SK-MEL-5 (cell line): ENCODE measurements at regions not wholly inside any gene's neighbourhood (a gene's known extent, or its start where the extent isn't known, plus 50 kb on each side); places are given as distances from the start of the nearest gene placed in this dataset.
A peak's percentile ranks its signal among the peaks of the same experiment; 100 is the strongest.

Experiments
- DNase-seq: peaks from one replicate; pipeline ENCODE4 v3.0.0-alpha.2; 2016; ENCODE audit warnings: low read depth, low spot score
- in situ Hi-C: cut with HindIII; loops from 2 replicates; pipeline ENCODE4 v1.10.0; 2016; ENCODE audit warnings: low sequenced_read_pairs, high pct_unique_total_duplicates, low pct_unique_long_range_greater_than_20kb

- no peak for DNase-seq
- in situ Hi-C loops, result no loop called here
Observed at GRCh38 chr1:17893891-17894631, 138.9 kb downstream of the ACTL8 start.

GRCh38 chr1:17895401-17895800 is 140.3 kb downstream of the ACTL8 start:
- DNase-seq, result no peak
- in situ Hi-C loops, result no loop called here

GRCh38 chr1:17895986-17896385 is 140.9 kb downstream of the ACTL8 start:
- no peak for DNase-seq
- in situ Hi-C loops, result no loop called here

GRCh38 chr1:17903386-17903785 is 148.3 kb downstream of the ACTL8 start:
- in situ Hi-C loops, result no loop called here
- peak; percentile 73 for DNase-seq

GRCh38 chr1:17904290-17904689 is 149.2 kb downstream of the ACTL8 start:
- in situ Hi-C loops, result no loop called here
- DNase-seq, result no peak

GRCh38 chr1:17907999-17908398 is 152.9 kb downstream of the ACTL8 start:
- in situ Hi-C loops, result no loop called here
- no peak for DNase-seq

GRCh38 chr1:17908945-17909344 is 153.8 kb downstream of the ACTL8 start:
- in situ Hi-C loops, result no loop called here
- DNase-seq, result no peak

GRCh38 chr1:17909634-17910033 is 154.5 kb downstream of the ACTL8 start:
- peak; percentile 65 for DNase-seq
- in situ Hi-C loops, result no loop called here

- in situ Hi-C loops, result no loop called here
- no peak for DNase-seq
Observed at GRCh38 chr1:17911791-17912190, 156.7 kb downstream of the ACTL8 start.

- in situ Hi-C loops, result no loop called here
- DNase-seq, result no peak
Observed at GRCh38 chr1:17912491-17912890, 157.4 kb downstream of the ACTL8 start.

- in situ Hi-C loops, result no loop called here
- no peak for DNase-seq
Observed at GRCh38 chr1:17913326-17914115, 158.4 kb downstream of the ACTL8 start.

GRCh38 chr1:17914131-17914530 is 159.0 kb downstream of the ACTL8 start:
- no peak for DNase-seq
- in situ Hi-C loops, result no loop called here

- in situ Hi-C loops, result no loop called here
- no peak for DNase-seq
Observed at GRCh38 chr1:17914987-17915386, 159.9 kb downstream of the ACTL8 start.

- DNase-seq, result no peak
- in situ Hi-C loops, result no loop called here
Observed at GRCh38 chr1:17915511-17916197, 160.5 kb downstream of the ACTL8 start.

GRCh38 chr1:17916702-17917101 is 161.6 kb downstream of the ACTL8 start:
- in situ Hi-C loops, result no loop called here
- no peak for DNase-seq

- in situ Hi-C loops, result no loop called here
- peak; percentile 54 for DNase-seq
Observed at GRCh38 chr1:17919525-17920439, 164.6 kb downstream of the ACTL8 start.

- in situ Hi-C loops, result no loop called here
- DNase-seq, result no peak
Observed at GRCh38 chr1:17920881-17921640, 165.9 kb downstream of the ACTL8 start.
